ENCODE measurements at regions not wholly inside any gene's neighbourhood (a gene's known extent, or its start where the extent isn't known, plus 50 kb on each side); places are given as distances from the start of the nearest gene placed in this dataset.
"Not testable (repeated sequence)": the region's sequence is repeated elsewhere in the genome, so short reads cannot be mapped to it uniquely, and the experiment has no call there.

DNA sequence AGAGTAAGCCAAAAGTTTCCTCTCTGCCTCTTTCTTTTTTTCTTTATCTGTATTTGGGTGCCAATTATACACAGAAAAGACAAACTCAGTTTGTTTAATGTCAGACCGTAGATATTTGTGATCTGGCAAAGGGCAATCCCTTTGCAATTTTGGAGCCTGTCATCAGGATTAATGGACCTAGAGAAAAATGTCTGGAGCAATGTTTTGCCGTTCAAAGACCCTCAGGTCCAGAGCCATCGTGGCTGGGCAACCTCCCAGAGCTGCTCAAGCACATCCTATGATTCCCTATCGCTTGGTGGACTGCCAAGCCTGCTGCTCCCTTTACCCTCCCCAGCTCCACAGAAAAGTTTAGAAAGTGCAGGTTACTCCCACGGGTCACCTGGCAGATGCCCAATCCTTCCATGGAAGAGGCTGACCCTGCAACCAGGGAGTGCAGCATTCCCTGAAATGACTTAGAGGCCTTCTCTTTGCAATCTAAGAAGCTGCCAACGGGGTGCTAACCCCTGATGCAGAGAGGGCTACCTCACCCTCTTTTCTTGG lies 112.5 kb upstream of the NGF start:
- no peak for DNase-seq

GRCh38 chr1:115448282-115449044 lies 110.4 kb upstream of the NGF start:
- no peak for DNase-seq

DNA sequence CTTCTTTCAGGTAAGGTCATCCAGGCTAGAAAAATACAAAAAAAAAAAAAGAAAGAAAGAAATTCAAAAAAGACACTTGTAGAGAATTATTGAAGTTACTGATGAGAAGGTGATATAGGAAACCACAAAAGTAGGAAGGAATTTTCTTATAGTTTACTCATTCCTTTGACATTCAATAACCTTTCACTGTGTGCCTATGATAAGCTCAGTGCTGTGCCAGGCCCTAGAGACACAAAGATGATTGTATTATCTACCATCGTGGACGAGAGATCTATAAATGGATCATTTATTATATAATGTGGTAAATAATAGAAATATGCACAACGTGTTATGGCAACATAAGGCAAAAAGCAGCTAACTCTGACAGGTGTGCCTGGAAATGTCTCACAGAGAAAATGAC lies 109.6 kb upstream of the NGF start:
- no peak for DNase-seq

GRCh38 chr1:115445090-115445489 lies 107.0 kb upstream of the NGF start:
- no peak for DNase-seq

DNA sequence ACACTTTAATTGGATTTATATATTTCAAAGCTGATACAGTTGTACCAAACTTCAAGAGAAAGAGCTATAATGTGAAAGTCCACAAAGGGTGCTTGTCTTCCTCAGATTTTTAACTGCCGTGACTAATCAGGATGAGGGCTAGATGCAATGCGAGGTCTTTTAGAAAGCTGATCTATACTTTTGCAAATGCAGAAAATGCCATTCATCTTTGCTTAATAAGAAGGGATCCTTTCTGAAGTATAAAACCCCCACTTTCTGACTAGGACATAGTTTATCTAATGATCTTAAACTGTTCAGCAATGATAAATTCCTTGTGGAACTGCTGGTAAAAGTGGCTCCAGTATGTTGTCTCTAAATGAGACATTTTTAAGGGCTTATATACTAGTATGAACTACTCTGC lies 102.7 kb upstream of the NGF start:
- no peak for DNase-seq

GRCh38 chr1:115439520-115439919 lies 101.5 kb upstream of the NGF start:
- not testable (repeated sequence) for DNase-seq

DNA sequence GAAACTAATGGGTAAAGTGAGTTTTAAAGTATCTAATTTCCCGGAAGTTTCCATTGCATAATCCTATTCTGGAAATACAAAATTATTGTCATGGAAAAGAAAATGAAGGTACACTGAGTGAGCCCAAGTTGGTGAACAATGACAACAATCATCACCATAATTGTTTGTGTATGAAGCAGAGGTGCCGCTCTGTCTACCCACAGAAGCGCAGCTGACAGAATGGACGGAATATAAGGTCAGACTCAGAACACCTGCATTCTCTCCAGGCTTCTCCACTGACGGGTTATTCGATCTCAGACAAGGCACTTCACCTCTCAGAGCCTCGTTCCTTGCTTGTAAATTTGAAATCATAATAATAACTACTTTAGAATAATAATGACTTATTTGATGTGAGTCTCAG lies 99.1 kb upstream of the NGF start:
- DNase-seq: no peak

DNA sequence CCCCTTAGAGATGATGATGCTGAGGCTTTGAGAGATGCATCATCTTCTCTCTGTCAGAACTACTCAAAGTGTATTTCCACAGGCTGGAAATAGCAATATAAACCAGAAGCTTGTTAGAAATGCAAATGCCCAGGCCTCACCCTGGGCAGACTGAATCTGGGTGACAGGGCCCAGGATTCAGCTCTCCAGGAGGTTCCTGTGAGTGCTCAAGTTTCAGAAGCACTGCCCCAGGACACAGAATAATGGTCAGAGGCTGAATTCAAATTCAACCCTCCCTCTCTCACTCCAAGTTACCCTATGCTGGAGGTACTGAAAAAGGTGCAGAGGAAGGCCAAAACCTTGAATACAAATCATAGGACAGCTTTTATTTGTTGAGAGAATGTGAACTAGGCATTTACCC lies 98.5 kb upstream of the NGF start:
- no peak for DNase-seq

GRCh38 chr1:115433483-115433882 lies 95.4 kb upstream of the NGF start:
- no peak for DNase-seq

GRCh38 chr1:115432061-115432460 lies 94.0 kb upstream of the NGF start:
- DNase-seq: no peak

GRCh38 chr1:115430441-115431158 lies 92.6 kb upstream of the NGF start:
- no peak for DNase-seq

DNA sequence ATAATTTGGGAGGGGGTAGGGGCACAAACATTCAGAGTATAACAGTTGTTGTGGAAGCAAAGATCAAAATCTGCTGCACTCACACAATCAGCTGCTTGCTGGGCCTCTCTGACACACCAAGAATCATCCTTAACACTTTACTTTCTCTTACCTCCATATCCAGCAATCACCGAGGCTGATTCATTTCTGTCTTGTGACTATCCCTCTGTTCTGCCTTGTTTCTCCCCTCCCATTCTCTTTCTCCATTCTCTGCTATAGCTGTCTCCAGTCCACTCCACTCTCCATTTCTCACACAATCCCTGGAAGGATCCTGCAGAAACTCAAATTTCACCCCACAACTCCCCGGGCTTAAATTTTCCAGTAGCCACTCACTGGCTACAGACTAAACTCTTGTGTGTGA lies 91.8 kb upstream of the NGF start:
- DNase-seq: no peak

GRCh38 chr1:115429241-115429640 lies 91.2 kb upstream of the NGF start:
- no peak for DNase-seq

- no peak for DNase-seq
Observed at GRCh38 chr1:115428676-115429075, 90.6 kb upstream of the NGF start.

DNA sequence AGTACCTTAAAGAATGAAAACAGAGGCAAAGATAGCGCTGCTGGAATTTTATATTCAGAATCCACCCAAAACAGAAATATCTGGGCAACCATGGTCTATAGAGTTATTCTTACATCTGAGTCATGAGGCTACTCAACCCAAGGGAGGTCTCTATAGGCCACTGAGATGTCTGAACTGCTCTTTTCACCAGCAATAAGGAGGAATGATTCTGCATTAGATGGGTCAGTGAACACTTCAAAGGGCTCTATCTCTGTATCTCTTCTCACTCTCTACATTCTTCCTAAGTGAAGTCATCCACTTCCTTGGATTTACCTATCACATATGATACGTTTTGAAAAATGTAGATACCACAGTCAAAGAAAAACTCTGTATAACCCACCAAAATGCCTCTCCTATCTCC lies 90.2 kb upstream of the NGF start:
- DNase-seq: no peak

GRCh38 chr1:115426956-115427355 lies 88.9 kb upstream of the NGF start:
- DNase-seq: no peak

DNA sequence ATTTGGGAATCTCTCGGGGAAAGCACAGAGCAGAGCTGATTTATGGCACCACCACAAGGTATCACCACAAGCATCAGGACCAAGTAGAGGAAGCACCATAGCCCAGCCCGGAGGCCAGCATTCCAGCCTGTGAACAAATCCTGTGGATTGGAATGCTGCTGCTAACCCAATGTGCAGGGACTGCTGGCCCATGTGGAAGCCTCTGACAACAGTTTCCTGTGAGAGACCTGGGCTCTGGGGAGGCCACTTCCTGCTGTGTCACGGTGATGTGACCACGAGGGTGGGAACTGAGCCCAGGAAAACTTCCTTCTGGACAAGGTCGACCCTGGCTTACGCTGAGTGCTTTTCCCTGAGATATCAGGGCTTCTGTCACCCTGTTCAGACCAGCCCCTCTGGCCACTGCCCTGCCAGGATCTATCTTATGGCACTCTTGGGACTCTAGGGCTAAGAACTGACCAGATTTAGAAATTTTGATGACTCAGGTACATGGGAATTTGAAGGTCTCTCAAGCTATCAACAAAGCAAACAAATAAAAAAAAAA lies 88.3 kb upstream of the NGF start:
- DNase-seq: no peak

DNA sequence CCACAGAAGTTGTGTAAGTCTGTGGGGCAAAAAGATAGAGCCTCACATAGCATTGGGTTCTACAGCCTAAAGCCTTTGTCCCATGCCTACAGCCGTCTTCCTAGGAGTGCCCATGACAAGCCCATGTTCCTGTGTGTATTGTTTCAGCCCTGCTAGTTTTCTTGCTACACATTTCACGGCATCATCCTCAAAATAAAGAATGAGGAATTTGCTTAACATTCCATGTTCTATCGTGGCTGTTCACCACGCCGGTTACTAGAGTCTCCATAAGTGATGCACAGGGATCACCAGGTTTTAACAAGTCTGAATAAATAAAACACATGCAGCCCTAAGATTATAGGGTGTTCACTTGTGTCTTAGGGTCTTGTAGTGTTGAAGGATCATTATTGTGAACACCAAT lies 87.4 kb upstream of the NGF start:
- DNase-seq: no peak

- DNase-seq: no peak
Observed at GRCh38 chr1:115423776-115424175, 85.7 kb upstream of the NGF start.

DNA sequence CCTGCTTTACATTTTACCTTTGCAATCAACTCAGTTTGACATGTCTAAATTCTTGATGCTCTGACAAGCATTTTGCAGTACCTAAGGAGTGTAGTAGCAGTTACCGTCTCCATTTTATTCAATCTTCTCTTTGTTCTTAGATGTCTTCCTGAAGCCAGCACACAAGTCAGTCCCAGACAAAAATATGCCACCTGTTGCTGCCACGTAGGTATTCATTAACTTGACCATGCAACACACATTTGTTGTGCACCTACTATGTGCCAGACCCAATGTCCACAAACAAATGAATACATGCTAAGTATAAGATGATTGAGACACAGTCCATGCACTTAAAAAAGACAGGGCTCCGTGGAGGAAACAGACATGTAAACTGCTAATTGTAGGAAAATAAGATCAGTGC lies 81.5 kb upstream of the NGF start:
- DNase-seq: no peak

- no peak for DNase-seq
Observed at GRCh38 chr1:115413621-115414020, 75.6 kb upstream of the NGF start.

GRCh38 chr1:115413208-115413607 lies 75.2 kb upstream of the NGF start:
- DNase-seq: no peak

- no peak for DNase-seq
Observed at GRCh38 chr1:115412733-115413132, 74.7 kb upstream of the NGF start.

GRCh38 chr1:115412286-115412685 lies 74.2 kb upstream of the NGF start:
- DNase-seq: no peak

Measured in CD4-positive, alpha-beta T cell treated with Interleukin-17A for 4 hours (primary cell).